ENCODE measurements at regions not wholly inside any gene's neighbourhood (a gene's known extent, or its start where the extent isn't known, plus 50 kb on each side); places are given as distances from the start of the nearest gene placed in this dataset.

DNA sequence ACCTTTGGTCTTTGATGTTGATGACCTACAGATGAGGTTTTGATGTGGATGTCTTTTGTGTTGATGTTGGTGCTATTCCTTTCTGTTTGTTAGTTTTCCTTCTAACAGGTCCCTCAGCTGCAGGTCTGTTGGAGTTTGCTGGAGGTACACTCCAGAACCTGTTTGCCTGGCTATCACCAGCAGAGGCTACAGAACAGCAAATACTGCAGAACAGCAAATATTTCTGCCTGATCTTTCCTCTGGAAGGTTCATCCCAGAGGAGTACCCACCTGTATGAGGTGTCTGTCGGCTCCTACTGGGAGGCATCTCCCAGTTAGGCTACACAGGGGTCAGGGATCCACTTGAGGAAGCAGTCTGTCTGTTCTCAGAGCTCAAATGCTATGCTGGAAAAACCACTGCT is 694.5 kb upstream of the CDH6 start:
- TF ChIP-seq, protein P1, sequence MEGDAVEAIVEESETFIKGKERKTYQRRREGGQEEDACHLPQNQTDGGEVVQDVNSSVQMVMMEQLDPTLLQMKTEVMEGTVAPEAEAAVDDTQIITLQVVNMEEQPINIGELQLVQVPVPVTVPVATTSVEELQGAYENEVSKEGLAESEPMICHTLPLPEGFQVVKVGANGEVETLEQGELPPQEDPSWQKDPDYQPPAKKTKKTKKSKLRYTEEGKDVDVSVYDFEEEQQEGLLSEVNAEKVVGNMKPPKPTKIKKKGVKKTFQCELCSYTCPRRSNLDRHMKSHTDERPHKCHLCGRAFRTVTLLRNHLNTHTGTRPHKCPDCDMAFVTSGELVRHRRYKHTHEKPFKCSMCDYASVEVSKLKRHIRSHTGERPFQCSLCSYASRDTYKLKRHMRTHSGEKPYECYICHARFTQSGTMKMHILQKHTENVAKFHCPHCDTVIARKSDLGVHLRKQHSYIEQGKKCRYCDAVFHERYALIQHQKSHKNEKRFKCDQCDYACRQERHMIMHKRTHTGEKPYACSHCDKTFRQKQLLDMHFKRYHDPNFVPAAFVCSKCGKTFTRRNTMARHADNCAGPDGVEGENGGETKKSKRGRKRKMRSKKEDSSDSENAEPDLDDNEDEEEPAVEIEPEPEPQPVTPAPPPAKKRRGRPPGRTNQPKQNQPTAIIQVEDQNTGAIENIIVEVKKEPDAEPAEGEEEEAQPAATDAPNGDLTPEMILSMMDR (IDR thresholded peaks at IDR 0.05; ENCODE audit: low read depth, low read length) = no peak
- no peak for TF ChIP-seq EZH2phosphoT487 (IDR thresholded peaks at IDR 0.05; ENCODE audit: low read depth)

All from OCI-LY3 (cell line).